ENCODE measurements at regions not wholly inside any gene's neighbourhood (a gene's known extent, or its start where the extent isn't known, plus 50 kb on each side); places are given as distances from the start of the nearest gene placed in this dataset.

DNA sequence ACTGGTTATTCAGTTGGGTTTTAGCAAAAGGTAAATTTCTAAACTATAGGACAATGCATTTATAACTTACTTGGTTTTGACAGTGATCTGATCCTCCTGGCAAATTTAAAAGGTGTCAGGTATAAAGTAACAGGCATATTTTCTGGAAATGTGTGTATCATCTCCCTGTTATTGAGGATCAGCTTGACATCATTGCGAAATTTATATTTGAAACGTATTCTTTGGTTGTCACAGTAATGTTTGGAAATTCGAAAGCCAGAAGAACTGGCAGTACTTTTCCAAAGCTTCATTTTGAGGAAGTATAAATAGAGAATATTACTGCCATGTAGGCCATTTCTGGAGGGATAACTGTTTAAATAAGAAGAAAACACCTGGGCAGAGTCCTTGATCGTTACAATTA lies 422.2 kb upstream of the NRXN1 start:
- Histone ChIP-seq H3K27ac (no peak overlapping the region), H3K9me3 (peaks cover 2% of the 10 kb centered on the region), H3K27me3 (replicated peaks; ENCODE audit: insufficient read depth) (no peaks in the 10 kb centered on the region), H3K36me3 (no peaks in the 10 kb centered on the region), H3K4me3 (no peak overlapping the region), H3K4me1 (ENCODE audit: control insufficient read depth in 1 of 2, low read depth in 2 of 2) (no peaks in the 10 kb centered on the region)
- DNase-seq (ENCODE audit: low spot score) (no peak), ATAC-seq (ENCODE audit: insufficient number of reproducible peaks, low FRiP score, low read depth) (no peak)
- no peak for TF ChIP-seq CTCF (IDR thresholded peaks at IDR 0.05)

- H3K27me3 ChIP-seq (replicated peaks; ENCODE audit: insufficient read depth), result no peaks in the 10 kb centered on the region
- TF ChIP-seq CTCF (IDR thresholded peaks at IDR 0.05), result no peak
Observed at GRCh38 chr2:51448911-51449310, 417.0 kb upstream of the NRXN1 start.

GRCh38 chr2:51441786-51442185 lies 409.9 kb upstream of the NRXN1 start:
- TF ChIP-seq CTCF (IDR thresholded peaks at IDR 0.05), result no peak
- no peak overlapping the region for H3K4me3 ChIP-seq
- DNase-seq (ENCODE audit: low spot score) (no peak), ATAC-seq (ENCODE audit: insufficient number of reproducible peaks, low FRiP score, low read depth) (no peak)
- H3K27me3 ChIP-seq (replicated peaks; ENCODE audit: insufficient read depth), result no peaks in the 10 kb centered on the region
- no peaks in the 10 kb centered on the region for H3K9me3 ChIP-seq
- H3K4me1 ChIP-seq (ENCODE audit: control insufficient read depth in 1 of 2, low read depth in 2 of 2), result no peaks in the 10 kb centered on the region
- H3K27ac ChIP-seq, result no peak overlapping the region
- no peaks in the 10 kb centered on the region for H3K36me3 ChIP-seq

More at GRCh38 chr2:51448911-51449310, 417.0 kb upstream of the NRXN1 start:
- no peaks in the 10 kb centered on the region for H3K4me1 ChIP-seq (ENCODE audit: control insufficient read depth in 1 of 2, low read depth in 2 of 2)
- peaks cover 2% of the 10 kb centered on the region for H3K9me3 ChIP-seq
- H3K4me3 ChIP-seq, result no peak overlapping the region
- ATAC-seq (ENCODE audit: insufficient number of reproducible peaks, low FRiP score, low read depth) (no peak), DNase-seq (ENCODE audit: low spot score) (no peak)
- no peaks in the 10 kb centered on the region for H3K36me3 ChIP-seq
- no peak overlapping the region for H3K27ac ChIP-seq

GRCh38 chr2:51424418-51424817 lies 392.5 kb upstream of the NRXN1 start:
- DNase-seq (ENCODE audit: low spot score), result no peak
- Histone ChIP-seq H3K27ac (no peak overlapping the region), H3K36me3 (no peaks in the 10 kb centered on the region), H3K4me1 (ENCODE audit: control insufficient read depth in 1 of 2, low read depth in 2 of 2) (no peaks in the 10 kb centered on the region), H3K4me3 (no peak overlapping the region), H3K9me3 (no peaks in the 10 kb centered on the region), H3K27me3 (replicated peaks; ENCODE audit: insufficient read depth) (no peaks in the 10 kb centered on the region)
- ATAC-seq (ENCODE audit: insufficient number of reproducible peaks, low FRiP score, low read depth), result no peak
- TF ChIP-seq CTCF (IDR thresholded peaks at IDR 0.05), result no peak

- ATAC-seq (ENCODE audit: insufficient number of reproducible peaks, low FRiP score, low read depth), result no peak
- H3K36me3 ChIP-seq, result no peaks in the 10 kb centered on the region
- H3K4me1 ChIP-seq (ENCODE audit: control insufficient read depth in 1 of 2, low read depth in 2 of 2), result no peaks in the 10 kb centered on the region
- no peak for DNase-seq (ENCODE audit: low spot score)
- H3K27ac ChIP-seq, result no peak overlapping the region
- no peaks in the 10 kb centered on the region for H3K9me3 ChIP-seq
- no peak overlapping the region for H3K4me3 ChIP-seq
- TF ChIP-seq CTCF (IDR thresholded peaks at IDR 0.05), result no peak
- H3K27me3 ChIP-seq (replicated peaks; ENCODE audit: insufficient read depth), result no peaks in the 10 kb centered on the region
Observed at GRCh38 chr2:51420511-51420910, 388.6 kb upstream of the NRXN1 start.

Data from thoracic aorta (tissue), 2 donors.